Renal cortex interstitium (tissue), 11 donors: ENCODE measurements at regions not wholly inside any gene's neighbourhood (a gene's known extent, or its start where the extent isn't known, plus 50 kb on each side); places are given as distances from the start of the nearest gene placed in this dataset.
"Not testable (repeated sequence)": the region's sequence is repeated elsewhere in the genome, so short reads cannot be mapped to it uniquely, and the experiment has no call there.

Experiments used
- DNase-seq, 11 donors: peaks; one replicate each; pipeline ENCODE4 v3.0.0-alpha.2; 2013; ENCODE audit warnings: low read depth in 9 of 11, low spot score in 4 of 11; ENCODE audit errors: extremely low read depth in 1 of 11

DNA sequence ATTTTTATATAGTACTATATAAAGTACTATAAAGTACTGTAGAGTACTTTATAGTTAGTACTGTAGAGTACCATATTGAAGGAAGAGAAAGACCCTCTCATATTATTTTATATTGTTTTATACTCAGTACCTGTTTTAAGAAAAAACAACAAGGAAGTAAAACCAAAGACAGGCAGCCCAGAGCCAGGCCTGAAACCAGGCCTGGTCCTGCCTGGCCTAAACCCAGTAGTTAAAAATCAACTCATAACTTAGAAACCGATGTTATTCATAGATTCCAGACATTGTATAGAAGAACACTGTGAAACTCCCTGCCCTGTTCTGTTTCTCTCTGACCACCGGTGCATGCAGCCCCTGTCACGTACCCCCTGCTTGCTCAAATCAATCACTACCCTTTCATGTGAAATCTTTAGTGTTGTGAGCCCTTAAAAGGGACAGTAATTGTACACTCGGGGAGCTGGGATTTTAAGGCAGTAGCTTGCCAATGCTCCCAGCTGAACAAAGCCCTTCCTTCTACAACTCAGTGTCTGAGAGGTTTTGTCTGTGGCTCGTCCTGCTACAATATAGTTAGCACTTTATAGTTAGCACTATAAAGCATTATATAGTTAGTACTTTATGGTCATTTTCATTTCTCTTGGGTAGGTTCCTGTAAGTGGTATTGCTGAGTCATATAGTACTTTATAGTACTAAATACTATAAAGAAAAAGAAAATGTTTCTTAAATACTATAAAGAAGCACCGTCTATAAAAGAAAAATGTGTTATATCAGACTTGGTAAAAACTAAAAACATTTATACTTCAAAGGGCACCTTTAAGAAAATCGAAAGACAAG, 940.6 kb upstream of the ACO1 start:
- not testable (repeated sequence) for DNase-seq

DNA sequence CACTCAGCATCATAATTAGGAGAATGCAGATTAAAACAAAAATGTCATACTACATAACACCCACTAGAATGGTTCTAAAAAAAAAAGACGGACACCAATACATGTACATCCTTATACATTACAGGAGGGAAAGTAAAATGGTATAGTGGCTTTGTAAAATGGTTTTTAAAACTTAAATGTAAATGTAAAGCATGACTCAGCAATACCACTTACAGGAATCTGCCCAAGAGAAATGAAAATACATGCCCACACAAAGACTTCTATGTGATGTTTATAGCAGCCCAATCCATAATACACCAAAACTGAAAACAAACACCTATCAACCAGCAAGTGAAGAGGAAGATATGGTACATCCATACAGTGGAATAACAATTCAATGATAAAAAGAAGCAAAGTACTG, 939.1 kb upstream of the ACO1 start:
- DNase-seq: no peak

DNA sequence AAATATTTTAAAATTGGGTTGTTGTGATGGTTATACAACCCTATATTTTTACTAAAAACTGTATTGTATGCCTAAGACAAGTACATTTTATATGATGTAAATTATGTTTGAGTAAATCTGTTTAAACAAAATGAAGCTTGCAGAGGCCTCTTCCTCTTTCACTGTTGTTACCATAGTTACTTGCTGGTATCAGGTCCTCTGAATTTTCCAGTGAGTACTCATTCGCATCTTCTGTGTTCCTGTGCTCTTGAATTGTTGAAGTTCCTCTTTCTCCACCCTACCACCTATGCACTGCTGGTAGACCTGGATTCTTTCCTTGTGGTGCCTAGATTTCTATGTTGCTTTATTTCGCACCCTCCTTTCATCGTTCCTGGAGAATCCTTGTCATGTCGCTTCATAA, 938.5 kb upstream of the ACO1 start:
- no peak for DNase-seq

DNA sequence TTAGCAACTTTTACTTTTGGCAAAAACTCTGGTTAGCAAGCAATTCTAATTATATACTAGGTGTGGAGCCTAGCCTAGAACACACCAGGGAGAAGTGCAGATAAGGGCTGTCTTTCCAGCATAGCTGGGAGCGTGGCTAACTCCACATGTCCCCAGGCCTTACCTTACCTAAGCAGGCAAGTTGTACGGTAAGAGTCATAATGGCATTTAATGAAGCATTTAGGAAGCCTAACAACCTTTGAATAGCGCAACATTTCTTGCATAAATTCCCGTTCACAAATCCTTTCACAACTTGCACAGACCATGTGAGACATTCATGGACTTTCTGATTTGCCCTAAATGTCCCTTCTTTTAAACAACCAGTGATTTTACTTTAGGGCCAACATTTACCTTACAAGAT, 917.4 kb upstream of the ACO1 start:
- no peak for DNase-seq

DNA sequence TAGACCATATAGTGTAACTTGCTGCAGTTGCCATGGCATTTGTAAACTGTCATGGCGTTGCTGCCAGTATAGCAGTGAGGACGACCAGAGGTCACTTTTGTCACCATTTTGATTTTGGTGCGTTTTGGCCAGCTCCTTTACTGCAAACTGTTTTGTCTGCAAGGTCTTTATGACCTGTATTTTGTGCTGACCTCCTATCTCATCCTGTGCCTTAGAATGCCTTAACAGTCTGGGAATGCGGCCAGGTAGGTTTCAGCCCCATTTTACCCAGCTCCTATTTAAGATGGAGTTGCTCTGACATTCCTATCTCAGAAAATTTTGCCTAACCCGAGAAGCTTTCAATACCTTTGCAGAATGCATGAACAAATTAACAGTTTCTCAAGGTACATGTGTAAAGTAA, 914.4 kb upstream of the ACO1 start:
- no peak for DNase-seq

DNA sequence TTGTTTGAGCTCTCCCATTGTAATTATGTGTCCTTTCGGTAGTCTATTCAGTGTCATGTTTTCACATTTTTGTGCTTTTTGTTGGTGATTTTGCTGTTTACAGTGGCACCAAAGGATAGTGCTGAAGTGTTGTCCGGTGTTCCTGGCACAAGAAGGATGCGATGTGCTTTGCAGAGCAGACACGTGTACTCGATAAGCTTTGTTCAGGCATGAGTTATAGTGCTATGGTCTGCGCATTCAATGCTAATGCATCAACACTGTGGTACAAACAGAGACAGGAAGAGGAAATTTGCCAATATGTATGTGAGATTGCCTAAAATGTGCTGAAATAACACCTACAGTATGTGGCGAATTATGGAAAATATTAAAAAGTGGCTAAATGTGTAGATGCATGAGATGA, 913.4 kb upstream of the ACO1 start:
- DNase-seq: no peak

DNA sequence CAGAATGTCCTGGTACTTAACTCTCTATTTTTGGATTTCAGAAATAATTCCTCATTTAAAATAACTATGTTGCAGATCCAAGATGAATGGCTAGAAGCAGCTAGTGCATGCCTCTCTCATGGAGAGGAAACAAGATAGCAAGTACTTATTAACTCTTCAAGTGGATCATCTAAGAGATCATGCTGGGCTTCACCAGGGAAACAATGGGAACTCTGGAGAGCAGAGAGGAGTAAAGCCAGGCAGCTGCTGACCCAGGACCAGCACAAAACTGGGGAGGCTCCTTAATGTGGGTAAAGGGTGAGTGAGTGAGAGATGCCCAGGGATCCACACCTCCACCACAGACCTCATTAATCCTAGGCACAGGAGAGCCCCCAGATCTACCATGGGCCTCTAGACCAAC, 897.8 kb upstream of the ACO1 start:
- no peak for DNase-seq

DNA sequence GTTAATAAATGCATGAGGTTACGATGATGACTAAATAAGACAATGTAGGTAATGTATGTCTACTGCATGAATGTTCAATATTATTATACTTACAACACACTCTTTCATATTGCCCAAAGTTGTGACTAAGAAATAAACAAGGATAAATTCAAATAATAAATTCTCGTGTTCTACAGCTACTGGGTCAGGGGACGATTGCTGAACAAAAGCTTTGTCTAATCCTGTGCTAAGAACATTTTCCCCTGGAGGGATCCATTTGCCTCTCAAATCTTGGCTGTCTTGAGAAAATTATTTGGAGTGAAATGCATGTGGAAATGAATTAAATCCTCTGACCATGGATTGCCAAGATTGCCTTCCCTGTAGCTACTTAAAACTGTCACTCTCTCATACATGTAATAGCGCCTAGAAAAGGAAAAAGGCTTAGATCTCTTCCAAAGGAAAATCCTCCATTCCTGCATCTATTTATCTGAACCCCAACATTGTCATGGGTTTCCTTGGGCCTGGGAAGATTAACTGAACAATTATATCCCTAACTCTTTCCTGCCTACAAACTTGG, 893.8 kb upstream of the ACO1 start:
- no peak for DNase-seq

DNA sequence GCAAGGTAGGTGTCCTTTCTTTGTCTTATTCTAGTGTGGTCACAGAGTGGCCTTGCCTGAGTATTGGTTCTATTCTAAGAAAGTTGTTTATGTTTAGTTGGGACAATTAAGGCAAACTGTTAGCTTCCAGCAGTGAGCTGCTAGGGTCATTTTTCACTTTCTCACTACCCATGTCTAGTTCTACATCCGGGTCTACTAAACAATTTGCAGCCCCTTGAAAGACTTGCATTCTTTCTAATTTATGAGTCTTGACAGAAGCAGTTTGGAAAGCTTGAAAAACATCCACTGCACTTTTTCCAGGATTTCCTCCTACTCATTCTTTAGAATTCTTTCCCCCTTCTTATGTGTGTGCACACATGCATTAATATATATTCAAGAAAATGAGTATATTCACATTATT, 892.2 kb upstream of the ACO1 start:
- DNase-seq: peak; percentile 6 to 67 (median 32)

DNA sequence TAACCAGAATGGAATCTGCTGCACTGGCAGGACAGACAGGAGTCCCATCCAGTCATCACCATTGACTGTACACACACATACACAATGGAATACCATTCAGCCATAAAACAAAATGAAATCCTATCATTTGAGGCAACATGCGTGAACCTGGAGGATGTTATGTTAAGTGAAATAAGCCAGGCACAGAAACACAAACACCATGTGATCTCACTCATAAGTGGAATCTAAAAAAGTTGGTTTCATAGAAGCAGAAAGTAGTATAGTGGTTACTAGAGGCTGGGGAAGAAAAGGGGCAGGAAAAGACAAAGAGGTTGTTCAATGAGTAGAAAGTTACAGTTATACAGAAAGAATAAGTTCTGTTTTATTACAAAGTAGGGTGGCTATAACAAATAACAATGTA, 884.0 kb upstream of the ACO1 start:
- no peak for DNase-seq

DNA sequence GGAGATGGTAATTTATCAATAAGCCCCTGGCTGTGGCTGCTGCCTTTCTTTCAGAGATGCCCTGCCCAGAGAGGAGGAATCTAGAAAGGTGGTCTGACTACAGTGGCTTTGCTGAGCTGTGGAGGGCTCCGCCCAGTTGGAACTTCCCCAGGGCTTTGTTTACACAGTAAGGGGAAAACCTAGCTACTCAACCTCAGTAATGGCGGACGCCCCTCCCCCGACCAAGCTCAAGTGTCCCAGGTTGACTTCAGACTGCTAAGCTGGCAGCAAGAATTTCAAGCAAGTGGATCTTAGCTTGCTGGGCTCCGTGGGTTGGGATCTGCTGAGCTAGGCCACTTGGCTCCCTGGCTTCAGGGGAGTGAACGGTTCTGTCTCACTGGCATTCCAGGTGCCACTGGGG, 865.4 kb upstream of the ACO1 start:
- DNase-seq: peak in 1 of 11 donors; percentile 6

DNA sequence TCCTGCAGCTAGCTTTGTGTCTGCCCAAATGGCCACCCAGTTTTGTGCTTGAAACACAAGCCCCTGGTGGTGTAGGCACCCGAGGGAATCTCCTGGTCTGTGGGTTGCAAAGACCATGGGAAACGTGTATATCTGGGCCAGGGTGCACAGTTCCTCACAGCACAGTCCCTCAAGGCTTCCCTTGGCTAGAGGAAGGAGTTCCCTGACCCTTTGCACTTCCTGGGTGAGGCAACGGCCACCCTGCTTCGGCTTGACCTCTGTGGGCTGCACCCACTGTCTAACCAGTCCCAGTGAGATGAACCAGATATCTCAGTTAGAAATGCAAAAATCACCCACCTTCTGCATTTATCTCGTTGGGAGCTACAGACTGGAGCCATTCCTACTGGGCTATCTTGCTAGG, 865.0 kb upstream of the ACO1 start:
- no peak for DNase-seq

DNA sequence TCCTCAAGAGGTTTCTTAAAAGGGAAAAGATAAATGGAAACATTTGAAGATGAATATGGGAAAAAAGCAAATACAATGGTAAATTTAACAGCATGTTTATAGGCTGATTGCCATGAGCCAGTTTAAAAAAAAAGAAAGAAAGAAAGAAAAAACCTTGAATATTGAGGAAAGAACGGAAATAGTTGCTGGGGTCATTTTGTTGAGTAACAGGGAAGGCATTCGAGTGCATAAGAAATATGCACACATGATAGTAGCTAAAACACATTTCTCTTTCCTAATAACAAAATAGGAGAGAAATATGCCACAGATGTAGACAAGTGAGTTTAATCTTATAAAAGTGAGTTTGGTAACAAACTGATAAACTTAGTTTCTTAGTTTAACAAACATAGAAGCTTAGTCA, 864.6 kb upstream of the ACO1 start:
- no peak for DNase-seq

DNA sequence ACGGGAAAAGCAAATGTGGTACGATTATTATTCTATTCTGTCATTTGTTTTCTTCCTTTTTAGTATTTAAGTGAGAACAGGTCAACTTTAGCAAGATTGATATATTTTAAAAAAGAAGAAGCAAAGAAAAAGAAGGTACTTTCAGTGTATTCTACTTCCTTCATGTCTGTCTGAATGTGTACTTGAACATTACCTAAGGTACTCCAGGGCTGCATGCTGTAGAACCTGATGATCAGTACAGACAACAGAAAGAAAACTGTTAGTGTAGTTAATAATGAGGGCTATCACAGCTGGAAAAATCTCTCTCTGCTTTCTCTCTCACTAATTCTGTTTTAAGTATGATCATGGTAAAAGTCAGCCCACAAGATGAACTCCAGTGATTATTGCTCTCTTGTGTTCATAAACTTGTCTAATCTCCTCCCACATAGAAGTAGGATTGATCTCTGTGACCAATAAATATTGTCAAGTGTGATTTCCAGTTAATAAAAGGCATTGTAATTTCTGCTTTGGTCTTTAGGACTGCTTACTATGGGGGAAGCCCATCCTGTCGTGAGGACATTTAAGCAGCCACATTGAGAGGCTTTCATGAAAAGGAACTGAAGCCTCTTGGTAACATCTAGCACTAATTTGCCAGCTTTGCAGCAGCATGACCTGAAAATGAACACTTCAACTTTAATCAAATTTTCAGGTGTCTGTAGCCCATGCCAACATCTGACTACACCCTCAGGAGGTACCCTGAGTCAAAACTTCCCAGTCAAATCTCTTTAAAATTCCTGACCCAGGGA, 864.0 kb upstream of the ACO1 start:
- no peak for DNase-seq

DNA sequence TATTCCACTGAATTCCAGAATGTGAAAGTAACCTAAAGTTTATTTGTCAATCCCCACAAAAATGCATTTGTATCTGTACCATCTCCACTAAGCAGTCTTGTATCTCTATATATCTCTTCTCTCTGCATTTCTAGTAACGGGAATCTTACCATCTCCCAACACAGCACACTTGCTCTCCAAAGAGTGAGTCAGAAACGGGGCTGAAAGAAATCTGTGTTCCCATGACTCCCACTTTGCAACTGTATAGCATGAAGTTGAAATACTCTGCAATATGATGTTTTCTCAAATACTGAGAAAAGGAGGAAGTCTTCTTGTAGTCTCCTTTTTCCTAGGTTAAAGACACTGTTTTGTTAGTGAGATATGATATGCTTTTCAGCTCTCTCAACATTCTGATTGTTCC, 848.8 kb upstream of the ACO1 start:
- no peak for DNase-seq

DNA sequence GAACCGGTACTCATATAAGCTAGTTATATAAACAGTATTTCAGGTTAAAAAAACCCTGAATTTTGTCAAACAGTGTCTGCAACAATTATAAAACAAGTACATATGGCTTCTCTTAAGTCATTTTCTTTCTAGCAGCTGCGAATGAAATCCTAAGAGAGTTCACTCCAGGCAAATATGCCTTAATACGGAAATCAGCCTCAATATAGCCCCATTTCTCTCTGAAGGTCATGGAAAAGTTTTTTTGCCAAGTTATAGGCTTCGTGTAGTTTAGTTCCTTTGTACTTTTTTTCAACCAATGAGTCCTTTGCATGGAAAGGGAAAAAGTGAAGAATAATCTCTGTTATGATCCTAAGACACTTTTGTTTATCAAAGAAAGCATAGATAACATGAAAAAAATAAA, 848.0 kb upstream of the ACO1 start:
- DNase-seq: no peak

DNA sequence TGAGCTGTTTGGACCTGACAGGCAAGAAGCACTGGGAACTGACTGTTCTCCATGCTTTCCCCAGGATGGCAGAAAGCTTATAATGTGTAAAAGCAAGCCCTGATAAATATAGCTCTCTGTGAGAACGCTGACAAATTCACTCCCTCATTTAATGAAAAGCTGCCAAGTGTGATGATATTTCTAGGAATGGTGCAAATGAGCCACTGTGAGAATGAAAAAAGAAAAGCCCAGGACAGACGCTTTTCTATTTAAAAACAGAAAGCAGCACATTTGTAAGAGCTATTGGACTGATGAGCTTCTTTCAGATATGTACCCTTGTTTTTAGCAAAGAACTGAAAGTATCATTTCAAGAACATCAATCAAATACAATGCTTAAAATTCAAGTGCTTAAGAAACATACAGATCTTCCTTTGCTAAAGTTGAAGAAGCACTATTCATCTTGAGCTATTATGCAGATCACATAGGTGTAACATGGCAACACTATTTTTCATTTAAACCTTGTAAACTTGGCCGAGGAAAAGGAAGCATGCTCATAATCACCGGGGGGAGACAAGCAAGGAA, 842.6 kb upstream of the ACO1 start:
- DNase-seq: no peak

DNA sequence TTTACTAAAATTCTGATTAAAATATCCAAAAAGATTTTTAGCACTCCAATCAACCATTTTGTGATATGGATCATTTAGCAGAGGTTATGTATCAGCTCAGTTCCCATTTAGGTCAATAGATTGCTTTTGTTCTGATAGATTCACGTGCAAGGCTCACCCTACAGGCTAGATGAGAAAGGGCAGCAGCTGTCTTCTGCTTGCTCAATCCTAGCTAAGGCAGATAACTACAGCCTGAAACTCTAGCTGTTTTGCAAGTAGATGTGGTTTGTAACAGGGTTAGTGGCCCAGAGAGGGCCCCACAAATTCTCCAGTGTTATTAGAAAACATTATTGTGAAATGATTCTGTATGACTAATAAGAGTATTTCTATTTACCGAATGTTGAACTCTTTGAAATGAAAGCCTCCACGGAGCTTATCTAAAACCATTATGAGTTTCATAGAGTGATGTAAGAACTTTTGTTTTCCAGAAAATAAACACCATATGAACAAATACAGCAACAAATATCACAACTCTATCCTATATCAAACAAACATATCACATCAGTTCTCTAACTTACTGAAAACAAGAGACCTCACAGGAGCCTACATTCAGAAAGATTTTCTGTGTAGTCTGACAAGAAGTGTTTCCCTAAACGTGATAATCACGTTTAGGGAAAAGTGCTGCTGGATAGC, 841.9 kb upstream of the ACO1 start:
- DNase-seq: peak in 2 of 11 donors; percentile 6 to 13

DNA sequence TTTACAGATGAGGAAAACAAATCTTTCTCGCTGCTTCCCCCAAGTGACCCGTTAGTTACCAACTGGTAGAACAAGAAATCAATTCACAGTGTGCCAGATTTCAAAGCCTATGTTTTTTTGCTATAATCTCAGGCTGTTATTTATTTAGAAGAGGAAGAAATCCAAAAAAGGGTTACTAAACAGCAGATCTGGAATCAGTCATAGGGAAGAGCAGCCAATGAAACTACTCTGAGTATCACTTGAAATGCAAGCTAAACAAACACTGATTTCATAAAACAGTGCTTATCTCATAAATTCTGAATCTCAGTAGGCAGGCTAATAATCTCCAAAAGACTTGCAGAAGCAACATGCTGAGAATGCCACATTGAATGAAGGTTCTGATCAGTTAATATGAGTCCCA, 829.5 kb upstream of the ACO1 start:
- DNase-seq: no peak
